ENCODE measurements at regions not wholly inside any gene's neighbourhood (a gene's known extent, or its start where the extent isn't known, plus 50 kb on each side); places are given as distances from the start of the nearest gene placed in this dataset.

DNA sequence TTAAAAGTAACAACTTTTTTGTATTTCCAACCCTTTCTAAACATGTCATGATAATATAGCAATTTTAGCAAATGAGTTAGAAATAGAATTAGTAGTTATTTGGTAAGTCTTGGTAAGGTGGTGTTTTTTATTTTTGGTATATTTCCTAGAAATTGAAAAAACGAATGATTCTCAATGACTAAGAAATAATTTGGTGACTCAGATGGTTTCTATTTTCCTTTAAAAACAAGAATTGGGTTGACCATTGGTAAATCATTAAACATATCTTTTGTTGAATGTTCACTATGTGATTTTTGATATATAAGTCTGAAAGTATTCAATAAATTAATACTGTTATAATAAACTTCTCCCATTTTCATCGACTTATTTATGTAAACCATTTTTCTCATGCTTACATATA lies 206.2 kb upstream of the BANK1 start:
- H3K4me2 ChIP-seq (ENCODE audit: low read depth, low read length), result no peak overlapping the region
- no TSS peak for BruUV-seq (replicated peaks)
- no peaks in the 10 kb centered on the region for H4K20me1 ChIP-seq (ENCODE audit: insufficient read depth, low read length)
- H3K9me3 ChIP-seq (ENCODE audit: low read length), result peaks cover 4% of the 10 kb centered on the region; the same call in 1 of the 2 replicates
- H3K27me3 ChIP-seq (ENCODE audit: control insufficient read depth in 1 of 2, insufficient read depth in 2 of 2, low read length in 2 of 2), result no peaks in the 10 kb centered on the region; a peak in 1 of 5 replicates
- no peaks in the 10 kb centered on the region for H3K36me3 ChIP-seq (replicated peaks in 1 of 2; ENCODE audit: control insufficient read depth in 1 of 2, insufficient read depth in 2 of 2, low read length in 2 of 2)
- under 1% methylated on average over 2 of the region's 2 CpGs for WGBS (ENCODE audit: low lambda C conversion rate)
- no peak overlapping the region for H2AFZ ChIP-seq (ENCODE audit: low read length)
- in situ Hi-C loops (cut with HindIII; ENCODE audit: extremely low pct_ligation_motif_present, low pct_unique_long_range_greater_than_20kb), result no loop called here
- no peak overlapping the region for H3K27ac ChIP-seq (ENCODE audit: extremely low read length, insufficient read depth, low read length)
- DNase-seq (ENCODE audit: low spot score) (no peak), FAIRE-seq (no peak), ATAC-seq (no peak)
- no peaks in the 10 kb centered on the region for H3K79me2 ChIP-seq (ENCODE audit: insufficient read depth, low read length)
- no peaks in the 10 kb centered on the region for H3K4me1 ChIP-seq (ENCODE audit: insufficient read depth, low read length)
- ChIA-PET CTCF (ENCODE audit: low intra/inter-chr PET ratio, low total read pairs) (no interaction called here), POLR2A (no interaction called here)
- no peak for TF ChIP-seq GFI1 (CRISPR knock-in tag; IDR thresholded peaks at IDR 0.05; ENCODE audit: borderline replicate concordance)
- TF ChIP-seq, protein P1, sequence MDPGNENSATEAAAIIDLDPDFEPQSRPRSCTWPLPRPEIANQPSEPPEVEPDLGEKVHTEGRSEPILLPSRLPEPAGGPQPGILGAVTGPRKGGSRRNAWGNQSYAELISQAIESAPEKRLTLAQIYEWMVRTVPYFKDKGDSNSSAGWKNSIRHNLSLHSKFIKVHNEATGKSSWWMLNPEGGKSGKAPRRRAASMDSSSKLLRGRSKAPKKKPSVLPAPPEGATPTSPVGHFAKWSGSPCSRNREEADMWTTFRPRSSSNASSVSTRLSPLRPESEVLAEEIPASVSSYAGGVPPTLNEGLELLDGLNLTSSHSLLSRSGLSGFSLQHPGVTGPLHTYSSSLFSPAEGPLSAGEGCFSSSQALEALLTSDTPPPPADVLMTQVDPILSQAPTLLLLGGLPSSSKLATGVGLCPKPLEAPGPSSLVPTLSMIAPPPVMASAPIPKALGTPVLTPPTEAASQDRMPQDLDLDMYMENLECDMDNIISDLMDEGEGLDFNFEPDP (CRISPR knock-in tag; conservative IDR thresholded peaks at IDR 0.05), result no peak
- TF ChIP-seq GABPB1 (CRISPR knock-in tag; IDR thresholded peaks at IDR 0.05), result no peak
- TF ChIP-seq, protein P2, sequence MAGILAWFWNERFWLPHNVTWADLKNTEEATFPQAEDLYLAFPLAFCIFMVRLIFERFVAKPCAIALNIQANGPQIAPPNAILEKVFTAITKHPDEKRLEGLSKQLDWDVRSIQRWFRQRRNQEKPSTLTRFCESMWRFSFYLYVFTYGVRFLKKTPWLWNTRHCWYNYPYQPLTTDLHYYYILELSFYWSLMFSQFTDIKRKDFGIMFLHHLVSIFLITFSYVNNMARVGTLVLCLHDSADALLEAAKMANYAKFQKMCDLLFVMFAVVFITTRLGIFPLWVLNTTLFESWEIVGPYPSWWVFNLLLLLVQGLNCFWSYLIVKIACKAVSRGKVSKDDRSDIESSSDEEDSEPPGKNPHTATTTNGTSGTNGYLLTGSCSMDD (CRISPR knock-in tag; IDR thresholded peaks at IDR 0.05), result no peak
- TF ChIP-seq ZNF746 (CRISPR knock-in tag; IDR thresholded peaks at IDR 0.05), result no peak
- intact Hi-C loops (cut with micrococcal nuclease; ENCODE audit: unreplicated experiment), result no loop called here
- no peak overlapping the region for H3K4me3 ChIP-seq (replicated peaks in 1 of 3; ENCODE audit: insufficient read depth in 1 of 3, low read depth in 2 of 3, low read length in 3 of 3)
- no peak overlapping the region for H3K9ac ChIP-seq (ENCODE audit: insufficient read depth, low read depth, low read length)

DNA sequence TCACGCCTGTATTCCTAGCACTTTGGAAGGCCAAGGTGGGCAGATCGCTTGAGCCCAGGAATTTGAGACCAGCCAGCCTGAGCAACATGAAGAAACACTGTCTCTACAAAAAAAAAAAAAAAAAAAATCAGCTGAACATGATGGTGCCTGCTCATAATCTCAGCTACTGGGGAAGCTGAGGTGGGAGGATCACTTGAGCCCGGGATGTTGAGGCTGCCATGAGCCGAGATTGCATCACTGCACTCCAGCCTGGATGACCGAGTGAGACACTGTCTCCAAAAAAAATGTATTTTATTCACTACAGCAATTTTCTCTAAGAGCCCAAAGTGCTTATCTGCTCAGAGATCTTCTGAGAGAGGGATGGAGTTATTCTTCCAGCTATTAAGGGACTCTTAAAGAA lies 215.8 kb upstream of the PPP3CA start:
- H3K4me3 ChIP-seq (replicated peaks in 1 of 3; ENCODE audit: insufficient read depth in 1 of 3, low read depth in 2 of 3, low read length in 3 of 3), result no peak overlapping the region
- 0% methylated on average over 5 of the region's 5 CpGs for WGBS (ENCODE audit: low lambda C conversion rate)
- H3K9me3 ChIP-seq (ENCODE audit: low read length), result no peaks in the 10 kb centered on the region
- no peak overlapping the region for H3K4me2 ChIP-seq (ENCODE audit: low read depth, low read length)
- in situ Hi-C loops (cut with HindIII; ENCODE audit: extremely low pct_ligation_motif_present, low pct_unique_long_range_greater_than_20kb) (no loop called here), intact Hi-C loops (cut with micrococcal nuclease; ENCODE audit: unreplicated experiment) (no loop called here)
- H3K36me3 ChIP-seq (replicated peaks in 1 of 2; ENCODE audit: control insufficient read depth in 1 of 2, insufficient read depth in 2 of 2, low read length in 2 of 2), result no peaks in the 10 kb centered on the region
- FAIRE-seq (no peak), DNase-seq (ENCODE audit: low spot score) (no peak), ATAC-seq (no peak)
- H3K4me1 ChIP-seq (ENCODE audit: insufficient read depth, low read length), result no peaks in the 10 kb centered on the region
- POLR2A ChIA-PET, result no interaction called here
- H3K9ac ChIP-seq (ENCODE audit: insufficient read depth, low read depth, low read length), result no peak overlapping the region
- no peak overlapping the region for H2AFZ ChIP-seq (ENCODE audit: low read length)
- H4K20me1 ChIP-seq (ENCODE audit: insufficient read depth, low read length), result no peaks in the 10 kb centered on the region
- H3K79me2 ChIP-seq (ENCODE audit: insufficient read depth, low read length), result no peaks in the 10 kb centered on the region
- CTCF ChIA-PET (ENCODE audit: low intra/inter-chr PET ratio, low total read pairs), result no interaction called here
- BruUV-seq (replicated peaks), result no TSS peak
- H3K27ac ChIP-seq (ENCODE audit: extremely low read length, insufficient read depth, low read length), result no peak overlapping the region
- no peak for TF ChIP-seq TBX3 (IDR thresholded peaks at IDR 0.05; ENCODE audit: borderline replicate concordance)
- no peak for TF ChIP-seq ELF3 (CRISPR knock-in tag; IDR thresholded peaks at IDR 0.05)
- H3K27me3 ChIP-seq (ENCODE audit: control insufficient read depth in 1 of 2, insufficient read depth in 2 of 2, low read length in 2 of 2), result no peaks in the 10 kb centered on the region
